Stimulated activated naive CD8-positive, alpha-beta T cell treated with anti-CD3 and anti-CD28 coated beads, Interleukin-15, amount 100 ng/mL, for 72 hours (primary cell): ENCODE measurements at regions not wholly inside any gene's neighbourhood (a gene's known extent, or its start where the extent isn't known, plus 50 kb on each side); places are given as distances from the start of the nearest gene placed in this dataset.

Experiments used
- ATAC-seq: fragments of 150-1000 bp; cut with Tn5 transposase; 2 replicates; pipeline ENCODE4 v1.10.0; 2021; ENCODE audit warnings: mild to moderate bottlenecking, moderate library complexity
- DNase-seq, 2 donors: peaks; one replicate each; pipeline ENCODE4 v3.0.0; 2021 to 2022
- H3K27ac Mint-ChIP-seq, 2 donors: one replicate each; pipeline ENCODE4 v1.8.0; 2022; ENCODE audit warnings: mild to moderate bottlenecking in 2 of 2, mixed read lengths in 2 of 2, moderate library complexity in 2 of 2
- H3K27me3 Mint-ChIP-seq: one replicate; pipeline ENCODE4 v1.8.0; 2022; ENCODE audit warnings: mixed read lengths
- H3K4me1 Mint-ChIP-seq: one replicate; pipeline ENCODE4 v1.8.0; 2022; ENCODE audit warnings: mild to moderate bottlenecking, mixed read lengths
- H3K4me3 Mint-ChIP-seq, 2 donors: one replicate each; pipeline ENCODE4 v1.8.0; 2022; ENCODE audit warnings: mild to moderate bottlenecking in 2 of 2, mixed read lengths in 2 of 2, moderate library complexity in 1 of 2
- H3K9me3 Mint-ChIP-seq, 2 donors: one replicate each; pipeline ENCODE4 v1.8.0; 2022; ENCODE audit warnings: mixed read lengths in 2 of 2

DNA sequence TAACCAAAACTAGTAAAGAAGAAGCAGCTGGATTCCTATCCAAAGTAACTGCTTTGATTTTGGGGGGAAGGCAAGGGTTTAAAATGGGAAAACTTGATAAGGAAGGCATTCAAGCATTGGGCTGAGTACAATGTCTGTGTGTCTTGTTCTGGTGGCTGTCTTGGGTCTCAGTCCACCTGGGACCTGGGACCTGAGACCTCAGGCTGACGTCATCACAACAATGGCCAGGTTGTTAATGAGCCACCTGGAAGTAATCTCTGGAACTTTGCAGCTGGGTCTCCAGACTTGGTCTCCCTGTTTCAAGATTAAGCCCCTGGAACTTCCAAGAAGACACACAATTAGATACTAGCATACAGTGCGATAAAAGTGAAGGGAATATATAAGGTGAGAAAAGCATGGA lies 157.5 kb downstream of the PIK3R1 start:
- DNase-seq (no peak), ATAC-seq (no peak)
- Mint-ChIP-seq H3K4me3 (no peak overlapping the region), H3K27me3 (no peaks in the 10 kb centered on the region), H3K27ac (no peak overlapping the region), H3K9me3 (peaks cover 0 to 9% of the 10 kb centered on the region in 2 donors), H3K4me1 (peaks cover 49% of the 10 kb centered on the region)

GRCh38 chr5:68374796-68375518 lies 159.4 kb downstream of the PIK3R1 start:
- ATAC-seq: no peak
- no peak overlapping the region for H3K27ac Mint-ChIP-seq
- H3K27me3 Mint-ChIP-seq: no peaks in the 10 kb centered on the region
- peaks cover 42% of the 10 kb centered on the region for H3K4me1 Mint-ChIP-seq
- H3K9me3 Mint-ChIP-seq: peaks cover 0 to 9% of the 10 kb centered on the region in 2 donors
- H3K4me3 Mint-ChIP-seq: no peak overlapping the region
- no peak for DNase-seq

- DNase-seq (no peak), ATAC-seq (no peak)
- Mint-ChIP-seq H3K4me3 (no peak overlapping the region), H3K9me3 (peaks cover 0 to 9% of the 10 kb centered on the region in 2 donors), H3K27me3 (no peaks in the 10 kb centered on the region), H3K27ac (no peak overlapping the region), H3K4me1 (peaks cover 42% of the 10 kb centered on the region)
Observed at GRCh38 chr5:68375540-68375939, 160.0 kb downstream of the PIK3R1 start.

- no peak overlapping the region for H3K27ac Mint-ChIP-seq
- DNase-seq: no peak
- H3K4me1 Mint-ChIP-seq: peaks cover 45% of the 10 kb centered on the region
- no peaks in the 10 kb centered on the region for H3K27me3 Mint-ChIP-seq
- H3K4me3 Mint-ChIP-seq: no peak overlapping the region
- ATAC-seq: no peak
- H3K9me3 Mint-ChIP-seq: peaks cover 0 to 9% of the 10 kb centered on the region in 2 donors
Observed at GRCh38 chr5:68376935-68377334, 161.4 kb downstream of the PIK3R1 start.

- Mint-ChIP-seq H3K4me1 (peaks cover 46% of the 10 kb centered on the region), H3K27ac (no peak overlapping the region), H3K27me3 (no peaks in the 10 kb centered on the region), H3K9me3 (peaks cover 0 to 7% of the 10 kb centered on the region in 2 donors), H3K4me3 (no peak overlapping the region)
- no peak for ATAC-seq
- DNase-seq: no peak
Observed at GRCh38 chr5:68377733-68378132, 162.2 kb downstream of the PIK3R1 start.

DNA sequence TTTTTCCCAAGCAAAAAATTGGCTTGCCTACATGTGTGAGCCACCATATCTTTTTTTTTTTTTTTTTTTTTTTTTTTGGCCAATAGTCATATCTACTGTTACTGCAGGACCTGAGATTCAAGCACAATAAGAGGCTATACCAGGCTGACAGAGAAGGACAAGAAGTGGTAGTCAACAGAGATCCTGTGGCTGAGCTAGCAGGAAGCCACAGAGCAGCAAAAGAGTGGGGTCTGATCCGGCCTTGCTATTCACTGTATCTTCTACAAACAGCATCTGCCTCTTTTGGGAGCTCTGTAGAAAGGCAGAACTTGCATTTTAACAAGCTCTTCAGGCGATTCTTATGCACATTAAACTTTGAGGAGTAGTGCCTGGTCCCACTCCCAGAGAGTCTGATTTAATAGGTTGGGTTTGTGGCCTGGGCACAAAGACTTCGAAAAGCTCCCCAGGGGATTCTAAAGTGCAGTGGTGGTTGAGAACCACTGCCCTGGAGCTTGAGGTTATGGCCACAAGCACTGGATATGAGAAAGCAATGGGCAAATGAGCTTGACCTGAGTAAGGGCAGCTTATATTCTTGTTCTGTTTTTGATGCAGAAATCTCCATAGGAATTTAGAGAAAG lies 162.8 kb downstream of the PIK3R1 start:
- Mint-ChIP-seq H3K9me3 (peaks cover 0 to 1% of the 10 kb centered on the region in 2 donors), H3K27me3 (no peaks in the 10 kb centered on the region), H3K4me1 (peaks cover 52% of the 10 kb centered on the region), H3K4me3 (no peak overlapping the region), H3K27ac (no peak overlapping the region)
- ATAC-seq (peak; percentile 88), DNase-seq (peak in 1 of 2 donors; percentile 23)

GRCh38 chr5:68379275-68380036 lies 163.9 kb downstream of the PIK3R1 start:
- ATAC-seq (no peak), DNase-seq (no peak)
- Mint-ChIP-seq H3K27ac (no peak overlapping the region), H3K27me3 (no peaks in the 10 kb centered on the region), H3K9me3 (peaks cover 0 to 7% of the 10 kb centered on the region in 2 donors), H3K4me3 (no peak overlapping the region), H3K4me1 (peaks cover 62% of the 10 kb centered on the region)

GRCh38 chr5:68380078-68380477 lies 164.5 kb downstream of the PIK3R1 start:
- H3K27me3 Mint-ChIP-seq: no peaks in the 10 kb centered on the region
- H3K27ac Mint-ChIP-seq: no peak overlapping the region
- H3K9me3 Mint-ChIP-seq: peaks cover 0 to 13% of the 10 kb centered on the region in 2 donors
- ATAC-seq (no peak), DNase-seq (no peak)
- no peak overlapping the region for H3K4me3 Mint-ChIP-seq
- H3K4me1 Mint-ChIP-seq: peaks cover 68% of the 10 kb centered on the region

GRCh38 chr5:68381060-68381459 lies 165.5 kb downstream of the PIK3R1 start:
- ATAC-seq (peak; percentile 75), DNase-seq (no peak)
- no peaks in the 10 kb centered on the region for H3K27me3 Mint-ChIP-seq
- no peak overlapping the region for H3K27ac Mint-ChIP-seq
- peaks cover 0 to 21% of the 10 kb centered on the region in 2 donors for H3K9me3 Mint-ChIP-seq
- peaks cover 74% of the 10 kb centered on the region for H3K4me1 Mint-ChIP-seq
- no peak overlapping the region for H3K4me3 Mint-ChIP-seq

DNA sequence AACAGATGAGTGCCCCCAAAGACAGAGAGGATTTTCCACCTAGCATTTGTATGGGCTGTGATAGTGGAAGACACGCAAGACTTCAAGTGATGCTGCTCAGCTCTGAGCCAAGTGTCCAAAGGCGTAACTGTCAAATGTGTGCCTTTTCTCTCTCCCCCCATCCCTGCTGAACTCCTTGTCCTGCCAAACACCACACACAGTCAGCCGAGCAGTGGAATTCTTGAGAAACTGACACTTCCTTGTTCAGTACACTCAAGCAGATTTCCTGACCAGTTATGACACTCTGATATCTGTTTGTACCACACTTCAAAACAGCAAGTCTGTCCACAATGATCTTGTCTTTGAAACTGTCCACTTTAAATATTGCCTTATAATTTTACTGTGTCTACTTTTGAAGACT lies 166.4 kb downstream of the PIK3R1 start:
- DNase-seq (no peak), ATAC-seq (no peak)
- H3K4me3 Mint-ChIP-seq: no peak overlapping the region
- H3K27me3 Mint-ChIP-seq: no peaks in the 10 kb centered on the region
- H3K27ac Mint-ChIP-seq: no peak overlapping the region
- H3K9me3 Mint-ChIP-seq: peaks cover 0 to 25% of the 10 kb centered on the region in 2 donors
- H3K4me1 Mint-ChIP-seq: peaks cover 74% of the 10 kb centered on the region

DNA sequence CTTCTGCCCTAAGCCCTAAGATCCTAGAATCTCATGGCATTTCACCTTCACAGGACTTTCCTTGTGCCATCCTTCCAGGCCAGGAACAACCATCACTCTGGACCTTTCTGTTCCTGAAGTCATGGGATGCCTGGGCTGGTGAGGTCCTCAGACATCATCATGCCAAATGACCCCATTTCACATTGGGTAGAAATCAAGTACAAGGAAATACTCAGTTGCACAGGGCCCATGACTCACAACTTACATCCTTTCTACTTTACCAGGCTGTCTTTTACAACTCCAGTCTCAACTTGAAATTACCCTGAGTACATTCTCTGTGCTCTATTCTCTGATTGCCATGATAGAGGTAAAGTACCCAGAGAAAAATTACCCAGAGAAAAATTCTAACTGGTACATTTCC lies 167.1 kb downstream of the PIK3R1 start:
- peaks cover 72% of the 10 kb centered on the region for H3K4me1 Mint-ChIP-seq
- DNase-seq: no peak
- no peak overlapping the region for H3K27ac Mint-ChIP-seq
- no peak overlapping the region for H3K4me3 Mint-ChIP-seq
- peaks cover 0 to 25% of the 10 kb centered on the region in 2 donors for H3K9me3 Mint-ChIP-seq
- ATAC-seq: peak; percentile 60
- no peaks in the 10 kb centered on the region for H3K27me3 Mint-ChIP-seq

DNA sequence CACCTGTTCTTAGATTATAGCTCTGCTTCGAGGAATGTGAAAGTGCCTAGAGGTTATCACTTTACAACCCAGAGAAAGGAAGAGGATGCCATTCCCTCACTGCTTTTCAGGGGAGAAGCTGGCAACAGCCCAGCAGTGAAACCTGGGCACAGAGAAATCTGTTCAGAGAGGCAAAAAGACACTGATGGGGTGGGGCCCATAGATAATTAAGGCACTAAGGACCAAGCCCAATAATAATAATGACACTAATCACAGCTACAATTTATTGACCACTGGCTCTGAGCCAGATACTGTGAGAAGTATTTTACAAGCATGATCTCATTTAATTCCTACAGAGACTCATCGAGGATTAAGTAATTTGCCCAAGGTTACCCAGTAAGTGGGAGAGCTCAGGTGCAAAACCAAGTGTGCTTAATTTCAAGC lies 168.3 kb downstream of the PIK3R1 start:
- no peaks in the 10 kb centered on the region for H3K27me3 Mint-ChIP-seq

GRCh38 chr5:68384936-68385594 lies 169.5 kb downstream of the PIK3R1 start:
- Mint-ChIP-seq H3K27ac (no peak overlapping the region), H3K4me3 (no peak overlapping the region), H3K27me3 (no peaks in the 10 kb centered on the region), H3K4me1 (peaks cover 55% of the 10 kb centered on the region), H3K9me3 (peaks cover 0 to 25% of the 10 kb centered on the region in 2 donors)
- ATAC-seq (no peak), DNase-seq (no peak)

More for the DNA sequence above, 168.3 kb downstream of the PIK3R1 start:
- ATAC-seq (no peak), DNase-seq (no peak)
- no peak overlapping the region for H3K4me3 Mint-ChIP-seq
- no peak overlapping the region for H3K27ac Mint-ChIP-seq
- peaks cover 60% of the 10 kb centered on the region for H3K4me1 Mint-ChIP-seq
- H3K9me3 Mint-ChIP-seq: peaks cover 0 to 25% of the 10 kb centered on the region in 2 donors

- H3K4me3 Mint-ChIP-seq: no peak overlapping the region
- peak overlapping the region in 1 of 2 donors; percentile 87 for H3K27ac Mint-ChIP-seq
- DNase-seq (no peak), ATAC-seq (no peak)
- H3K9me3 Mint-ChIP-seq: peaks cover 0 to 25% of the 10 kb centered on the region in 2 donors
- H3K4me1 Mint-ChIP-seq: peaks cover 46% of the 10 kb centered on the region
- H3K27me3 Mint-ChIP-seq: no peaks in the 10 kb centered on the region
Observed at GRCh38 chr5:68385936-68386335, 170.4 kb downstream of the PIK3R1 start.

DNA sequence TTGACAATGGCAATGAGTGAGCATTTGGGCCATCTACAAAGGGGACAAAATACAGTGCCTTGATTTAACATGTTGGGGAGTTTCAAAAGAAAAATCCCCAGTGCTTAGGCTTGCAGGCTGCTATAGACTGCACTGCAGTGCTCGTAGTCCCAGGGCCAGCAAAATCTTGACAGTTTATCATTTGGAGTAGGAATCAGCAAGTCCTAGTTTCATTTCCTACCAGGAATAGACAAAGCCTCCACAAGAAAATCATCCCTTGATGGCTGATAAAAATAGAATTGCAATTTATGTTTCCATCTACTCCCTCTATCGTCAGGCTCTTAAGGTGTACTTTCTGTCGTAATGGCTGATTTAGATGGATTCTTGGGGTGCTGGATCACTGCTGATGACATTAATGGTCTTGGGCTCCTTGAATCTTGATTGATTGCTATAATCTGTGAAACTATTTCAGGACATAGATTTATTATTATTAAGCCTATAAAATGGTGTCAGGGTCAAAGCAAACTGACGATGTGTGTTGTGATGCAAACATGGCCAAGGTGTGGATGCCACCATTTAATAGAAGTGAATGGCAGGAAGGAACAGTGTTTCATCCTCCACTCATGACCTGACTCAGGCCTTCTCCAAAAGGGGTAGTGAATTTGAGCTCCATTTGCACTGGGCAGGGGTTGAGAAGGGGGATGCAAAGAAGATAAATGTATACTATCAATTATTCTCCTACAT lies 171.7 kb downstream of the PIK3R1 start:
- ATAC-seq (no peak), DNase-seq (no peak)
- no peak overlapping the region for H3K4me3 Mint-ChIP-seq
- no peaks in the 10 kb centered on the region for H3K27me3 Mint-ChIP-seq
- H3K27ac Mint-ChIP-seq: peak overlapping the region in 1 of 2 donors; percentile 52
- H3K9me3 Mint-ChIP-seq: peaks cover 0 to 30% of the 10 kb centered on the region in 2 donors
- H3K4me1 Mint-ChIP-seq: peaks cover 33% of the 10 kb centered on the region
